H1 (cell line): ENCODE measurements at regions not wholly inside any gene's neighbourhood (a gene's known extent, or its start where the extent isn't known, plus 50 kb on each side); places are given as distances from the start of the nearest gene placed in this dataset.

Experiments
- CTCF ChIA-PET: fragments of 300-600 bp; sonication (Branson Sonifier 250); formaldehyde crosslinking; loops from one replicate; lab custom pipeline; 2021; ENCODE audit not compliant: partially characterized antibody; lab: Charles Lee
- POLR2A ChIA-PET: fragments of 300-600 bp; sonication (Branson Sonifier 250); formaldehyde crosslinking; loops from one replicate; lab custom pipeline; 2021; ENCODE audit warnings: inconsistent platforms; ENCODE audit not compliant: partially characterized antibody; lab: Charles Lee
- DNase-seq, 2 experiments: peaks; one replicate each; pipeline versions ENCODE4 v3.0.0 to v3.0.0-alpha.2; 2010 to 2022; ENCODE audit warnings: low spot score in 2 of 2, low read depth in 1 of 2, mixed read lengths in 1 of 2
- FAIRE-seq: peaks from 2 replicates; lab custom pipeline; 2011; peaks lifted over from hg19 to GRCh38; lab: Jason Lieb, UNC
- H2AFZ ChIP-seq: 2 replicates; pipeline ENCODE4 v1.8.1; 2012; ENCODE audit warnings: low read length, inconsistent platforms
- H2AK5ac ChIP-seq: 2 replicates; pipeline ENCODE4 v1.6.1; 2013; ENCODE audit warnings: low read depth, low read length
- H2BK120ac ChIP-seq: replicated peaks from 2 replicates; pipeline ENCODE3; 2013; ENCODE audit warnings: low read depth, low read length, inconsistent platforms
- H2BK12ac ChIP-seq: 2 replicates; pipeline ENCODE4 v1.6.1; 2013; ENCODE audit warnings: low read depth, low read length
- H2BK15ac ChIP-seq: 2 replicates; pipeline ENCODE4 v1.6.1; 2013; ENCODE audit warnings: low read length
- H2BK20ac ChIP-seq: 2 replicates; pipeline ENCODE4 v1.6.1; 2013; ENCODE audit warnings: low read length
- H2BK5ac ChIP-seq: 2 replicates; pipeline ENCODE4 v1.6.1; 2013; ENCODE audit warnings: low read depth, low read length
- H3K14ac ChIP-seq: 2 replicates; pipeline ENCODE4 v1.6.1; 2013; ENCODE audit warnings: inconsistent platforms; ENCODE audit not compliant: insufficient read length
- H3K18ac ChIP-seq: 2 replicates; pipeline ENCODE4 v1.6.1; 2013; ENCODE audit warnings: low read length; ENCODE audit errors: extremely low read depth
- H3K23ac ChIP-seq: 2 replicates; pipeline ENCODE4 v1.6.1; 2013; ENCODE audit warnings: inconsistent platforms; ENCODE audit not compliant: insufficient read length
- H3K23me2 ChIP-seq: 2 replicates; pipeline ENCODE4 v1.6.1; 2013; ENCODE audit warnings: low read depth, low read length
- H3K27ac ChIP-seq: 2 replicates; pipeline ENCODE4 v1.6.1; 2011; ENCODE audit warnings: low read depth, low read length, inconsistent platforms
- H3K27me3 ChIP-seq, 4 experiments: replicated peaks in 1 of 4; 1 replicate in 1 of 4; 2 replicates in 3 of 4; pipeline versions ENCODE4 v1.6.1 to v1.8.1; 2011 to 2013; ENCODE audit warnings: low read length in 3 of 4, mild to moderate bottlenecking in 3 of 4, inconsistent platforms in 2 of 4, mixed read lengths in 2 of 4, moderate library complexity in 1 of 4; ENCODE audit not compliant: control insufficient read depth in 3 of 4, insufficient read depth in 3 of 4; ENCODE audit errors: extremely low read depth in 1 of 4
- H3K36me3 ChIP-seq, 4 experiments: 2 replicates each; pipeline versions ENCODE4 v1.6.1 to v1.8.1; 2011 to 2013; ENCODE audit warnings: mild to moderate bottlenecking in 4 of 4, low read length in 3 of 4, moderate library complexity in 2 of 4, control low read depth in 1 of 4, inconsistent platforms in 1 of 4; ENCODE audit not compliant: insufficient read depth in 4 of 4, control insufficient read depth in 2 of 4
- H3K4ac ChIP-seq: replicated peaks from 2 replicates; pipeline ENCODE3; 2013; ENCODE audit warnings: low read length, low read depth, mixed read lengths, inconsistent platforms; ENCODE audit not compliant: insufficient read length
- H3K4me1 ChIP-seq, 4 experiments: replicated peaks in 1 of 4; 1 replicate in 1 of 4; 2 replicates in 3 of 4; pipeline versions ENCODE4 v1.6.1 to v1.8.1; 2011 to 2013; ENCODE audit warnings: low read length in 3 of 4, inconsistent platforms in 2 of 4, mixed read lengths in 1 of 4; ENCODE audit not compliant: insufficient read depth in 4 of 4, control insufficient read depth in 3 of 4
- H3K4me2 ChIP-seq, 2 experiments: 2 replicates each; pipeline versions ENCODE4 v1.6.1 to v1.8.1; 2011 to 2013; ENCODE audit warnings: low read depth in 2 of 2, low read length in 2 of 2, control low read depth in 1 of 2, inconsistent platforms in 1 of 2, mild to moderate bottlenecking in 1 of 2; ENCODE audit not compliant: insufficient read depth in 1 of 2
- H3K4me3 ChIP-seq, 4 experiments: fragments of 200-600, 300-600 bp in 1 of 4; sonication (generic), shearing (Covaris generic), sonication (Bioruptor Twin) in 1 of 4; 2 replicates each; pipeline versions ENCODE4 v1.5.1 to v1.8.1; 2011 to 2016; ENCODE audit warnings: low read length in 4 of 4, low read depth in 3 of 4, control low read depth in 2 of 4, inconsistent platforms in 2 of 4, mild to moderate bottlenecking in 2 of 4, mixed read lengths in 1 of 4, moderate library complexity in 1 of 4; ENCODE audit not compliant: insufficient read depth in 2 of 4; ENCODE audit errors: extremely low read depth in 1 of 4
- H3K56ac ChIP-seq: replicated peaks from 2 replicates; pipeline ENCODE3; 2013; ENCODE audit warnings: low read depth, mild to moderate bottlenecking, mixed read lengths, low read length, inconsistent platforms; ENCODE audit not compliant: insufficient read length
- H3K79me1 ChIP-seq: 2 replicates; pipeline ENCODE4 v1.6.1; 2013; ENCODE audit warnings: low read depth, low read length, control low read depth
- H3K79me2 ChIP-seq, 2 experiments: 2 replicates each; pipeline versions ENCODE4 v1.6.1 to v1.8.1; 2012 to 2013; ENCODE audit warnings: low read length in 2 of 2, mild to moderate bottlenecking in 2 of 2, inconsistent platforms in 1 of 2; ENCODE audit not compliant: insufficient read depth in 2 of 2, control insufficient read depth in 1 of 2
- H3K9ac ChIP-seq, 4 experiments: replicated peaks in 1 of 4; 1 replicate in 1 of 4; 2 replicates in 3 of 4; pipeline versions ENCODE4 v1.6.1 to v1.8.1; 2011 to 2013; ENCODE audit warnings: low read depth in 3 of 4, low read length in 3 of 4, control low read depth in 2 of 4, mild to moderate bottlenecking in 2 of 4, moderate library complexity in 2 of 4, inconsistent platforms in 1 of 4; ENCODE audit errors: extremely low read depth in 1 of 4
- H3K9me3 ChIP-seq, 2 experiments: 2 replicates each; pipeline versions ENCODE4 v1.6.1 to v1.8.1; 2012 to 2013; ENCODE audit warnings: mild to moderate bottlenecking in 2 of 2, moderate library complexity in 2 of 2, control low read depth in 1 of 2, inconsistent platforms in 1 of 2, low read depth in 1 of 2, low read length in 1 of 2, mixed read lengths in 1 of 2; ENCODE audit not compliant: insufficient read depth in 2 of 2
- H4K20me1 ChIP-seq, 2 experiments: replicated peaks in 1 of 2; 2 replicates each; pipeline versions ENCODE3 to v1.8.1; 2011 to 2013; ENCODE audit warnings: inconsistent platforms in 2 of 2, low read length in 2 of 2, mild to moderate bottlenecking in 1 of 2; ENCODE audit not compliant: insufficient read depth in 2 of 2, control insufficient read depth in 1 of 2
- H4K5ac ChIP-seq: 2 replicates; pipeline ENCODE4 v1.6.1; 2013; ENCODE audit warnings: low read length, low read depth, mixed read lengths, inconsistent platforms; ENCODE audit not compliant: insufficient read length
- H4K8ac ChIP-seq: 2 replicates; pipeline ENCODE4 v1.8.0; 2013; ENCODE audit warnings: mild to moderate bottlenecking, moderate library complexity, low read length, inconsistent platforms; ENCODE audit not compliant: insufficient read depth; ENCODE audit errors: extremely low read depth
- H4K91ac ChIP-seq: replicated peaks from 2 replicates; pipeline ENCODE3; 2013; ENCODE audit warnings: low read length, mixed read lengths, inconsistent platforms; ENCODE audit not compliant: insufficient read length
- CHD1 ChIP-seq: IDR thresholded peaks from 2 replicates; pipeline ENCODE4 v1.6.1; 2012; ENCODE audit warnings: low read depth, low read length, improper control_type of control experiment
- GTF2F1 ChIP-seq: IDR thresholded peaks from 2 replicates; pipeline ENCODE4 v1.6.1; 2012; ENCODE audit warnings: low read depth, low read length, improper control_type of control experiment, borderline replicate concordance
- NRF1 ChIP-seq: IDR thresholded peaks from 2 replicates; pipeline ENCODE4 v1.6.1; 2011; ENCODE audit warnings: mild to moderate bottlenecking, low read depth, low read length, improper control_type of control experiment
- RXRA ChIP-seq: IDR thresholded peaks from 2 replicates; pipeline ENCODE4 v1.6.1; 2011; ENCODE audit warnings: low read depth, mild to moderate bottlenecking, low read length, moderate library complexity; ENCODE audit not compliant: insufficient read depth
- SAP30 ChIP-seq: fragments of 300-600 bp; sonication (generic); IDR thresholded peaks from 2 replicates; pipeline ENCODE4 v1.7.1; 2012; ENCODE audit warnings: low read length, moderate library complexity, mild to moderate bottlenecking, inconsistent platforms; ENCODE audit not compliant: insufficient read depth, insufficient replicate concordance
- SIN3A ChIP-seq, 2 experiments: IDR thresholded peaks in 1 of 2; conservative IDR thresholded peaks in 1 of 2; 2 replicates each; pipeline ENCODE4 v1.6.1; 2011 to 2012; ENCODE audit warnings: low read length in 2 of 2, improper control_type of control experiment in 1 of 2, low read depth in 1 of 2, mild to moderate bottlenecking in 1 of 2
- SIRT6 ChIP-seq: IDR thresholded peaks from one replicate; pipeline ENCODE4 v1.7.1; 2012; ENCODE audit warnings: low read length, inconsistent platforms
- SIX5 ChIP-seq: IDR thresholded peaks from 2 replicates; pipeline ENCODE4 v1.6.1; 2011; ENCODE audit warnings: mild to moderate bottlenecking, low read depth, low read length
- SP1 ChIP-seq: IDR thresholded peaks from 2 replicates; pipeline ENCODE4 v1.6.1; 2011; ENCODE audit warnings: low read depth, low read length
- TEAD4 ChIP-seq: IDR thresholded peaks from 2 replicates; pipeline ENCODE4 v1.6.1; 2012; ENCODE audit warnings: low read depth, low read length, inconsistent platforms, mixed read lengths
- ZNF274 ChIP-seq: IDR thresholded peaks from 2 replicates; pipeline ENCODE4 v1.7.0; 2012; ENCODE audit warnings: low read length, borderline replicate concordance; ENCODE audit errors: extremely low read depth
- WGBS, 2 experiments: shearing (Covaris generic) in 1 of 2; methylation state at CpG; one replicate each; pipeline versions ENCODE4 v1.1.6 to v1.1.7; 2013 to 2015; ENCODE audit warnings: low lambda C conversion rate in 2 of 2, mixed read lengths in 2 of 2, inconsistent platforms in 1 of 2, low coverage in 1 of 2, missing lambda C conversion rate in 1 of 2; ENCODE audit not compliant: insufficient replicate concordance in 2 of 2, insufficient coverage in 1 of 2, insufficient read length in 1 of 2; ENCODE audit errors: extremely low coverage in 1 of 2, missing lambda C conversion rate in 1 of 2; 5-methylcytosine and 5-hydroxymethylcytosine counted together
- TF ChIP-seq, protein P1 (sequence below): IDR thresholded peaks from 2 replicates; pipeline ENCODE4 v1.6.1; 2012; ENCODE audit warnings: inconsistent platforms
- TF ChIP-seq, protein P2 (sequence below): IDR thresholded peaks from 2 replicates; pipeline ENCODE4 v1.6.1; 2011; ENCODE audit warnings: low read depth, mild to moderate bottlenecking, low read length; ENCODE audit not compliant: insufficient read depth

DNA sequence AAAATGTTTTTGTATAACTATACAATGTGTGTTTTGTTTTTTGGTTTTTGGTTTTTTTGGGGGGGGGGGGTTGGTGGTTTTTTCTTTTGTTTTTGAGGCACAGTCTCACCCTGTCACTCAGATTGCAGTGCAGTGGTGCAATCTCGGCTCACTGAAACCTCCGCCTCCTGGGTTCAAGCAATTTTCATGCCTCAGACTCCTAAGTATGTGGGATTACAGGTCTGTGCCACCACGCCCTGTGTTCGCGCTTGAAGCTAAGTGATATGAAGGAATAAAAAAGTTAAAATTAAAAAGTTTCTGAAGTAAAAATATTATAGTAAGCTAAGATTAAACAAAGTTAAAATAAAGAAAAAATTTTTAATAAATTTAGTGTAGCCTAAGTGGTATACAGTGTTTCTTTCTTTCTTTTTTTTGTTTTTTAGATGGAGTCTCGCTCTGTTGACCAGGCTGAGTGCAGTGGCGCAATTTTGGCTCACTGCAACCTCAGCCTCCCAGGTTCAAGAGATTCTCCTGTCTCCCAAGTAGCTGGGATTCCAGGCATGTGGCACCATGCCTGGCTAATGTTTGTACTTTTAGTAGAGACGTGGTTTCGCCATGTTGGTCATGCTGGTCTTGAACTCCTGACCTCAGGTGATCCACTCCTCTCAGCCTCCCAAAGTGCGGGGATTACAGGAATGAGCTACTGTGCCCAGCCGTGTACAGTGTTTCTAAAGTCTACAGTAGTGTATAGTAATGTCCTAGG is 53.9 kb upstream of the TEX55 start:
- Histone ChIP-seq H4K20me1 (no peaks in the 10 kb centered on the region), H3K18ac (no peak overlapping the region), H3K79me2 (no peaks in the 10 kb centered on the region), H3K9ac (no peak overlapping the region), H2BK120ac (no peak overlapping the region), H3K4ac (no peak overlapping the region), H2BK12ac (no peak overlapping the region), H3K23me2 (no peaks in the 10 kb centered on the region), H2BK5ac (no peak overlapping the region), H3K23ac (no peak overlapping the region), H3K4me1 (no peaks in the 10 kb centered on the region), H3K9me3 (no peaks in the 10 kb centered on the region), H3K79me1 (no peaks in the 10 kb centered on the region), H4K8ac (no peak overlapping the region), H3K4me2 (no peak overlapping the region), H3K27ac (no peak overlapping the region), H4K91ac (no peak overlapping the region), H3K56ac (no peak overlapping the region), H3K36me3 (no peaks in the 10 kb centered on the region), H3K4me3 (no peak overlapping the region), H2BK15ac (no peak overlapping the region), H4K5ac (no peak overlapping the region), H2BK20ac (no peak overlapping the region), H3K27me3 (no peaks in the 10 kb centered on the region), H2AK5ac (no peak overlapping the region), H2AFZ (no peak overlapping the region), H3K14ac (no peak overlapping the region)
- FAIRE-seq (no peak), DNase-seq (no peak)
- CTCF ChIA-PET, result interaction anchor here (0.8 to 18.0 kb wide), 9 partner anchors 20 to 275 kb away, joined by 3 to 619 read pairs (median 3); partner anchors contain the start of genes B4GALT4, IGSF11 and TEX55
- POLR2A ChIA-PET, result no interaction called here
- 88% methylated on average over 11 of the region's 11 CpGs; no CpG with 5 or more reads in 1 of the 2 experiments for WGBS, 2 experiments
- TF ChIP-seq SP1 (no peak), SIX5 (no peak), NRF1 (no peak), SIN3A (conservative IDR thresholded peaks at IDR 0.05 in 1 of 2, IDR thresholded peaks at IDR 0.05 in 1 of 2; ENCODE audit: low read depth in 1 of 2, low read length in 2 of 2) (no peak), GTF2F1 (no peak), SAP30 (no peak), CHD1 (no peak), TEAD4 (no peak), RXRA (no peak), ZNF274 (no peak), SIRT6 (no peak)
- TF ChIP-seq, protein P1, sequence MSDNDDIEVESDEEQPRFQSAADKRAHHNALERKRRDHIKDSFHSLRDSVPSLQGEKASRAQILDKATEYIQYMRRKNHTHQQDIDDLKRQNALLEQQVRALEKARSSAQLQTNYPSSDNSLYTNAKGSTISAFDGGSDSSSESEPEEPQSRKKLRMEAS, result no peak
- TF ChIP-seq, protein P2, sequence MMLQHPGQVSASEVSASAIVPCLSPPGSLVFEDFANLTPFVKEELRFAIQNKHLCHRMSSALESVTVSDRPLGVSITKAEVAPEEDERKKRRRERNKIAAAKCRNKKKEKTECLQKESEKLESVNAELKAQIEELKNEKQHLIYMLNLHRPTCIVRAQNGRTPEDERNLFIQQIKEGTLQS, result no peak
